IMR-90 (cell line): ENCODE measurements at regions not wholly inside any gene's neighbourhood (a gene's known extent, or its start where the extent isn't known, plus 50 kb on each side); places are given as distances from the start of the nearest gene placed in this dataset.

Experiments used
- ATAC-seq: fragments of 200-7000 bp; cut with Tn5 transposase; 2 replicates; pipeline ENCODE4 v1.9.1; 2020; ENCODE audit warnings: low read depth, mild to moderate bottlenecking, moderate library complexity
- BruUV-seq: library from RNA; stranded (reverse); fragments of 400-500 nt; replicated peaks from 2 replicates; lab custom pipeline; 2021; lab: Mats Ljungman, UMichigan
- CTCF ChIA-PET: fragments of 300-600 bp; formaldehyde crosslinking; extraction: SDS; loops from one replicate; lab custom pipeline; 2021; ENCODE audit warnings: antibody characterized with exemption; lab: Yijun Ruan, JAX
- POLR2A ChIA-PET: fragments of 300-600 bp; sonication (Branson Sonifier 250); formaldehyde crosslinking; loops from one replicate; lab custom pipeline; 2022; ENCODE audit warnings: antibody characterized with exemption; ENCODE audit not compliant: unreplicated experiment; lab: Charles Lee
- DNase-seq: peaks from one replicate; pipeline ENCODE4 v3.0.0; 2013
- H2AFZ ChIP-seq: replicated peaks from 2 replicates; pipeline ENCODE3; 2013; ENCODE audit warnings: low read length, mild to moderate bottlenecking; ENCODE audit not compliant: poor library complexity
- H2AK5ac ChIP-seq: 2 replicates; pipeline ENCODE4 v1.6.1; 2013; ENCODE audit warnings: low read depth, low read length, inconsistent platforms
- H2AK9ac ChIP-seq: replicated peaks from 2 replicates; pipeline ENCODE3; 2013; ENCODE audit warnings: mild to moderate bottlenecking, low read depth, low read length, moderate library complexity; ENCODE audit not compliant: poor library complexity
- H2BK120ac ChIP-seq: 2 replicates; pipeline ENCODE4 v1.6.1; 2013; ENCODE audit warnings: low read depth, low read length, inconsistent platforms
- H2BK15ac ChIP-seq: 3 replicates; pipeline ENCODE4 v1.6.1; 2013; ENCODE audit warnings: low read depth, low read length, inconsistent platforms
- H2BK20ac ChIP-seq: 2 replicates; pipeline ENCODE4 v1.6.1; 2013; ENCODE audit warnings: low read depth, mild to moderate bottlenecking, inconsistent platforms, low read length, moderate library complexity
- H2BK5ac ChIP-seq: 2 replicates; pipeline ENCODE4 v1.6.1; 2013; ENCODE audit warnings: mild to moderate bottlenecking, low read depth, low read length, inconsistent platforms; ENCODE audit not compliant: poor library complexity, severe bottlenecking
- H3K14ac ChIP-seq: replicated peaks from 2 replicates; pipeline ENCODE4 v1.6.1; 2013; ENCODE audit warnings: low read depth, low read length, inconsistent platforms
- H3K18ac ChIP-seq: 2 replicates; pipeline ENCODE4 v1.6.1; 2013; ENCODE audit warnings: low read depth, low read length, control low read depth
- H3K23ac ChIP-seq: 2 replicates; pipeline ENCODE4 v1.6.1; 2013; ENCODE audit warnings: low read depth, low read length, inconsistent platforms
- H3K27ac ChIP-seq: 2 replicates; pipeline ENCODE4 v1.5.1; 2013; ENCODE audit warnings: mild to moderate bottlenecking, control low read depth, low read length; ENCODE audit not compliant: insufficient read depth
- H3K27me3 ChIP-seq: 2 replicates; pipeline ENCODE4 v1.6.1; 2013; ENCODE audit warnings: low read length; ENCODE audit not compliant: control insufficient read depth, insufficient read depth
- H3K36me3 ChIP-seq: 2 replicates; pipeline ENCODE4 v1.6.1; 2013; ENCODE audit warnings: low read length, mixed read lengths; ENCODE audit not compliant: control insufficient read depth, insufficient read depth
- H3K4ac ChIP-seq: 2 replicates; pipeline ENCODE4 v1.6.1; 2013; ENCODE audit warnings: low read depth, low read length, inconsistent platforms
- H3K4me1 ChIP-seq: 2 replicates; pipeline ENCODE4 v1.6.1; 2013; ENCODE audit warnings: low read length, mixed read lengths; ENCODE audit not compliant: control insufficient read depth, insufficient read depth
- H3K4me2 ChIP-seq: 2 replicates; pipeline ENCODE4 v1.6.1; 2013; ENCODE audit warnings: low read depth, mild to moderate bottlenecking, control low read depth, low read length, moderate library complexity
- H3K4me3 ChIP-seq: 2 replicates; pipeline ENCODE4 v1.5.1; 2013; ENCODE audit warnings: low read depth, mild to moderate bottlenecking, control low read depth, low read length, moderate library complexity; ENCODE audit not compliant: insufficient read depth
- H3K56ac ChIP-seq: 2 replicates; pipeline ENCODE4 v1.6.1; 2013; ENCODE audit warnings: low read length, inconsistent platforms; ENCODE audit not compliant: insufficient read depth; ENCODE audit errors: extremely low read depth
- H3K79me1 ChIP-seq, 2 experiments: 2 replicates each; pipeline ENCODE4 v1.6.1; 2013; ENCODE audit warnings: low read length in 2 of 2, inconsistent platforms in 1 of 2, low read depth in 1 of 2
- H3K9ac ChIP-seq: 2 replicates; pipeline ENCODE4 v1.6.1; 2013; ENCODE audit warnings: low read depth, low read length, control low read depth
- H3K9me1 ChIP-seq: 2 replicates; pipeline ENCODE4 v1.6.1; 2013; ENCODE audit warnings: low read length, inconsistent platforms; ENCODE audit not compliant: insufficient read depth
- H3K9me3 ChIP-seq: 2 replicates; pipeline ENCODE4 v1.6.1; 2013; ENCODE audit warnings: low read length; ENCODE audit not compliant: control insufficient read depth, insufficient read depth
- H4K20me1 ChIP-seq: 2 replicates; pipeline ENCODE4 v1.6.1; 2013; ENCODE audit warnings: low read length, inconsistent platforms; ENCODE audit not compliant: insufficient read depth
- H4K5ac ChIP-seq: 2 replicates; pipeline ENCODE4 v1.6.1; 2013; ENCODE audit warnings: mild to moderate bottlenecking, low read depth, low read length, control low read depth
- H4K8ac ChIP-seq, 2 experiments: 2 replicates each; pipeline ENCODE4 v1.6.1; 2013; ENCODE audit warnings: low read depth in 2 of 2, low read length in 2 of 2, control low read depth in 1 of 2, inconsistent platforms in 1 of 2
- H4K91ac ChIP-seq: 2 replicates; pipeline ENCODE4 v1.6.1; 2013; ENCODE audit warnings: low read depth, low read length, inconsistent platforms; ENCODE audit not compliant: insufficient read depth
- BHLHE40 ChIP-seq: fragments of 150-350 bp; IDR thresholded peaks from 2 replicates; pipeline ENCODE4 v1.6.1; 2016; ENCODE audit warnings: mild to moderate bottlenecking, low read depth, low read length
- CEBPB ChIP-seq: IDR thresholded peaks from 2 replicates; pipeline ENCODE4 v1.6.1; 2012; ENCODE audit warnings: low read depth, low read length, improper control_type of control experiment
- CHD1 ChIP-seq: IDR thresholded peaks from 2 replicates; pipeline ENCODE4 v1.6.1; 2012; ENCODE audit warnings: low read depth, low read length, improper control_type of control experiment
- FOS ChIP-seq: fragments of 150-350 bp; IDR thresholded peaks from 2 replicates; pipeline ENCODE4 v1.6.1; 2016; ENCODE audit warnings: low read depth, low read length
- MAFK ChIP-seq: IDR thresholded peaks from 2 replicates; pipeline ENCODE4 v1.6.1; 2012; ENCODE audit warnings: low read depth, low read length, improper control_type of control experiment
- MAZ ChIP-seq: IDR thresholded peaks from 2 replicates; pipeline ENCODE4 v1.6.1; 2012; ENCODE audit warnings: low read depth, mild to moderate bottlenecking, low read length, improper control_type of control experiment, moderate library complexity, borderline replicate concordance
- MXI1 ChIP-seq: IDR thresholded peaks from 2 replicates; pipeline ENCODE4 v1.6.1; 2012; ENCODE audit warnings: low read depth, mild to moderate bottlenecking, low read length, moderate library complexity, borderline replicate concordance
- NFE2L2 ChIP-seq: fragments of 150-350 bp; IDR thresholded peaks from 2 replicates; pipeline ENCODE4 v1.6.1; 2016; ENCODE audit warnings: low read depth, mild to moderate bottlenecking, low read length
- POLR2A ChIP-seq: IDR thresholded peaks from 2 replicates; pipeline ENCODE4 v1.6.1; 2012; ENCODE audit warnings: mild to moderate bottlenecking, low read depth, low read length
- RAD21 ChIP-seq: IDR thresholded peaks from 2 replicates; pipeline ENCODE4 v1.6.1; 2012; ENCODE audit warnings: low read length, improper control_type of control experiment
- RCOR1 ChIP-seq: IDR thresholded peaks from 2 replicates; pipeline ENCODE4 v1.6.1; 2012; ENCODE audit warnings: mild to moderate bottlenecking, low read length, improper control_type of control experiment; ENCODE audit not compliant: insufficient replicate concordance
- RFX5 ChIP-seq: IDR thresholded peaks from 2 replicates; pipeline ENCODE4 v1.8.0; 2012; ENCODE audit warnings: low read depth, mild to moderate bottlenecking, low read length, moderate library complexity
- SMC3 ChIP-seq: fragments of 150-350 bp; IDR thresholded peaks from 2 replicates; pipeline ENCODE4 v1.6.1; 2016; ENCODE audit warnings: low read depth, mild to moderate bottlenecking, antibody characterized with exemption, low read length, moderate library complexity
- WGBS, 2 experiments: methylation state at CpG; one replicate each; pipeline versions ENCODE4 v1.1.5 to v1.1.7; 2013; ENCODE audit warnings: missing lambda C conversion rate in 2 of 2; ENCODE audit not compliant: insufficient read length in 1 of 2; ENCODE audit errors: extremely low coverage in 2 of 2; 5-methylcytosine and 5-hydroxymethylcytosine counted together
- dilution Hi-C: fragments of 300-500 bp; cut with HindIII; formaldehyde crosslinking; loops from one replicate; pipeline ENCODE4 v1.14.3; 2018; ENCODE audit warnings: low sequenced_read_pairs; ENCODE audit not compliant: unreplicated experiment
- in situ Hi-C: fragments of 300-500 bp; cut with MboI; formaldehyde crosslinking; loops from 3 replicates; pipeline ENCODE4 v1.14.3; 2019; ENCODE audit warnings: low sequenced_read_pairs, inconsistent platforms, mixed read lengths
- intact Hi-C: fragments of 100-400 bp; cut with micrococcal nuclease; formaldehyde crosslinking; loops from 2 replicates; pipeline ENCODE4 v1.10.0; 2022
- TF ChIP-seq, protein P1 (sequence below): conservative IDR thresholded peaks from 2 replicates; pipeline ENCODE4 v1.5.1; 2012; ENCODE audit warnings: mild to moderate bottlenecking, low read depth, low read length, improper control_type of control experiment
- TF ChIP-seq, protein P2 (sequence below): fragments of 150-350 bp; IDR thresholded peaks from 2 replicates; pipeline ENCODE4 v1.6.1; 2017; ENCODE audit warnings: mild to moderate bottlenecking, antibody characterized with exemption, low read length, low read depth
- TF ChIP-seq, protein P3 (sequence below): fragments of 150-350 bp; IDR thresholded peaks from 2 replicates; pipeline ENCODE4 v1.6.1; 2016; ENCODE audit warnings: low read depth, mild to moderate bottlenecking, low read length, moderate library complexity, borderline replicate concordance

DNA sequence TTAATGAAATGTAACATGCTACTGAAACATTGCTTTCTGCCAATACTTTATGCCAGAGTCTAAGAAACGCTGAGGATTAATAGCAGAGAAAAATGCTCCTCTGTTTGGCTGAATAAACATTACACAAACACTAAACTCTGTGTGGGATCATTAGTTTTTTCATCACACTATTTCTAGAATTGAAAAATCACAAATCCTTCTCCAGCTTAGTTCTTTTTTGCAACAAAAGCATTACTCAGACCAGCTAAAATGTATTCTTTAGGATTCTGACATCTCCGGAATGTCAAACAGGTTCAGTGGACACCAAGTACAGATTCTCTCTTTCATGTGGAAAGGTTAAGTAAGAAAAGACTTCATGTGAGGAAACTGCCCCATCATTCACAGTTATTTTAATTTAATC, 226.9 kb downstream of the SIM1 start:
- in situ Hi-C loops = no loop called here
- WGBS, 2 experiments = no CpG with 5 or more reads among the region's 2 CpGs
- H2BK20ac ChIP-seq = no peak overlapping the region
- no TSS peak for BruUV-seq
- no peak overlapping the region for H4K5ac ChIP-seq
- H3K4me1 ChIP-seq = no peaks in the 10 kb centered on the region
- H3K4me3 ChIP-seq = no peak overlapping the region
- H3K79me1 ChIP-seq = no peaks in the 10 kb centered on the region
- H3K9me3 ChIP-seq = no peaks in the 10 kb centered on the region
- intact Hi-C loops = loop anchor here (10.0 kb wide), 1 partner anchor 123 kb away; no protein-coding TSS in a partner anchor
- H3K23ac ChIP-seq = no peak overlapping the region
- no peak overlapping the region for H4K8ac ChIP-seq
- H2BK5ac ChIP-seq = no peak overlapping the region
- DNase-seq (no peak), ATAC-seq (peak; percentile 14; the same call in 1 of the 2 replicates)
- H2BK120ac ChIP-seq = no peak overlapping the region
- no peak overlapping the region for H2AK5ac ChIP-seq
- H4K20me1 ChIP-seq = no peaks in the 10 kb centered on the region
- no peaks in the 10 kb centered on the region for H3K36me3 ChIP-seq
- dilution Hi-C loops = no loop called here
- H2AFZ ChIP-seq = no peak overlapping the region
- no peak overlapping the region for H3K56ac ChIP-seq
- no peak overlapping the region for H2BK15ac ChIP-seq
- no peak overlapping the region for H3K27ac ChIP-seq
- H4K91ac ChIP-seq = no peak overlapping the region
- H3K9me1 ChIP-seq = no peaks in the 10 kb centered on the region
- H3K18ac ChIP-seq = no peak overlapping the region
- CTCF ChIA-PET = interaction anchor here (1.1 kb wide), 1 partner anchor 20 kb away, joined by 4 read pairs; no protein-coding TSS in a partner anchor
- H3K4me2 ChIP-seq = no peak overlapping the region
- H3K9ac ChIP-seq = no peak overlapping the region
- H3K14ac ChIP-seq = no peak overlapping the region
- H3K4ac ChIP-seq = no peak overlapping the region
- no peaks in the 10 kb centered on the region for H3K27me3 ChIP-seq
- TF ChIP-seq, protein P1, sequence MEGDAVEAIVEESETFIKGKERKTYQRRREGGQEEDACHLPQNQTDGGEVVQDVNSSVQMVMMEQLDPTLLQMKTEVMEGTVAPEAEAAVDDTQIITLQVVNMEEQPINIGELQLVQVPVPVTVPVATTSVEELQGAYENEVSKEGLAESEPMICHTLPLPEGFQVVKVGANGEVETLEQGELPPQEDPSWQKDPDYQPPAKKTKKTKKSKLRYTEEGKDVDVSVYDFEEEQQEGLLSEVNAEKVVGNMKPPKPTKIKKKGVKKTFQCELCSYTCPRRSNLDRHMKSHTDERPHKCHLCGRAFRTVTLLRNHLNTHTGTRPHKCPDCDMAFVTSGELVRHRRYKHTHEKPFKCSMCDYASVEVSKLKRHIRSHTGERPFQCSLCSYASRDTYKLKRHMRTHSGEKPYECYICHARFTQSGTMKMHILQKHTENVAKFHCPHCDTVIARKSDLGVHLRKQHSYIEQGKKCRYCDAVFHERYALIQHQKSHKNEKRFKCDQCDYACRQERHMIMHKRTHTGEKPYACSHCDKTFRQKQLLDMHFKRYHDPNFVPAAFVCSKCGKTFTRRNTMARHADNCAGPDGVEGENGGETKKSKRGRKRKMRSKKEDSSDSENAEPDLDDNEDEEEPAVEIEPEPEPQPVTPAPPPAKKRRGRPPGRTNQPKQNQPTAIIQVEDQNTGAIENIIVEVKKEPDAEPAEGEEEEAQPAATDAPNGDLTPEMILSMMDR = no peak
- TF ChIP-seq MAZ (no peak), CHD1 (no peak), RAD21 (no peak), FOS (no peak), MXI1 (no peak), RFX5 (no peak), MAFK (no peak), SMC3 (no peak), BHLHE40 (no peak), POLR2A (no peak), RCOR1 (no peak), NFE2L2 (no peak), CEBPB (no peak)
- TF ChIP-seq, protein P2, sequence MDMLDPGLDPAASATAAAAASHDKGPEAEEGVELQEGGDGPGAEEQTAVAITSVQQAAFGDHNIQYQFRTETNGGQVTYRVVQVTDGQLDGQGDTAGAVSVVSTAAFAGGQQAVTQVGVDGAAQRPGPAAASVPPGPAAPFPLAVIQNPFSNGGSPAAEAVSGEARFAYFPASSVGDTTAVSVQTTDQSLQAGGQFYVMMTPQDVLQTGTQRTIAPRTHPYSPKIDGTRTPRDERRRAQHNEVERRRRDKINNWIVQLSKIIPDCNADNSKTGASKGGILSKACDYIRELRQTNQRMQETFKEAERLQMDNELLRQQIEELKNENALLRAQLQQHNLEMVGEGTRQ = no peak
- TF ChIP-seq, protein P3, sequence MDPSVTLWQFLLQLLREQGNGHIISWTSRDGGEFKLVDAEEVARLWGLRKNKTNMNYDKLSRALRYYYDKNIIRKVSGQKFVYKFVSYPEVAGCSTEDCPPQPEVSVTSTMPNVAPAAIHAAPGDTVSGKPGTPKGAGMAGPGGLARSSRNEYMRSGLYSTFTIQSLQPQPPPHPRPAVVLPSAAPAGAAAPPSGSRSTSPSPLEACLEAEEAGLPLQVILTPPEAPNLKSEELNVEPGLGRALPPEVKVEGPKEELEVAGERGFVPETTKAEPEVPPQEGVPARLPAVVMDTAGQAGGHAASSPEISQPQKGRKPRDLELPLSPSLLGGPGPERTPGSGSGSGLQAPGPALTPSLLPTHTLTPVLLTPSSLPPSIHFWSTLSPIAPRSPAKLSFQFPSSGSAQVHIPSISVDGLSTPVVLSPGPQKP = no peak
- no peak overlapping the region for H2AK9ac ChIP-seq
- POLR2A ChIA-PET = no interaction called here
